HCT116 (cell line): ENCODE measurements at regions not wholly inside any gene's neighbourhood (a gene's known extent, or its start where the extent isn't known, plus 50 kb on each side); places are given as distances from the start of the nearest gene placed in this dataset.

Experiments
- JUND ChIP-seq: IDR thresholded peaks from 2 replicates; pipeline ENCODE4 v1.6.1; 2012
- POLR2AphosphoS5 ChIP-seq: IDR thresholded peaks from 2 replicates; pipeline ENCODE4 v1.6.1; 2011; ENCODE audit warnings: mild to moderate bottlenecking, low read depth, low read length, moderate library complexity
- TF ChIP-seq, protein P1 (sequence below), 3 experiments: fragments of 200-600 bp in 1 of 3; sonication (generic) in 1 of 3; IDR thresholded peaks in 2 of 3; conservative IDR thresholded peaks in 1 of 3; 2 replicates each; pipeline ENCODE4 v1.5.1; 2012 to 2017; ENCODE audit warnings: low read depth in 2 of 3, low read length in 2 of 3, antibody characterized with exemption in 1 of 3, borderline replicate concordance in 1 of 3, control low read depth in 1 of 3, mild to moderate bottlenecking in 1 of 3, mixed read lengths in 1 of 3, mixed run types in 1 of 3, moderate library complexity in 1 of 3; ENCODE audit not compliant: insufficient read depth in 1 of 3

GRCh38 chr22:46078241-46079092, 71.9 kb upstream of the PPARA start:
- TF ChIP-seq JUND = no peak
- TF ChIP-seq, protein P1, sequence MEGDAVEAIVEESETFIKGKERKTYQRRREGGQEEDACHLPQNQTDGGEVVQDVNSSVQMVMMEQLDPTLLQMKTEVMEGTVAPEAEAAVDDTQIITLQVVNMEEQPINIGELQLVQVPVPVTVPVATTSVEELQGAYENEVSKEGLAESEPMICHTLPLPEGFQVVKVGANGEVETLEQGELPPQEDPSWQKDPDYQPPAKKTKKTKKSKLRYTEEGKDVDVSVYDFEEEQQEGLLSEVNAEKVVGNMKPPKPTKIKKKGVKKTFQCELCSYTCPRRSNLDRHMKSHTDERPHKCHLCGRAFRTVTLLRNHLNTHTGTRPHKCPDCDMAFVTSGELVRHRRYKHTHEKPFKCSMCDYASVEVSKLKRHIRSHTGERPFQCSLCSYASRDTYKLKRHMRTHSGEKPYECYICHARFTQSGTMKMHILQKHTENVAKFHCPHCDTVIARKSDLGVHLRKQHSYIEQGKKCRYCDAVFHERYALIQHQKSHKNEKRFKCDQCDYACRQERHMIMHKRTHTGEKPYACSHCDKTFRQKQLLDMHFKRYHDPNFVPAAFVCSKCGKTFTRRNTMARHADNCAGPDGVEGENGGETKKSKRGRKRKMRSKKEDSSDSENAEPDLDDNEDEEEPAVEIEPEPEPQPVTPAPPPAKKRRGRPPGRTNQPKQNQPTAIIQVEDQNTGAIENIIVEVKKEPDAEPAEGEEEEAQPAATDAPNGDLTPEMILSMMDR (IDR thresholded peaks at IDR 0.05 in 2 of 3, conservative IDR thresholded peaks at IDR 0.05 in 1 of 3; ENCODE audit: borderline replicate concordance in 1 of 3, insufficient read depth in 1 of 3, low read depth in 2 of 3, low read length in 2 of 3) = no peak
- TF ChIP-seq POLR2AphosphoS5 = 0 out of 2 replicates have a peak, but pooled peaks have one; percentile 13
